C4-2B (cell line): ENCODE measurements at regions not wholly inside any gene's neighbourhood (a gene's known extent, or its start where the extent isn't known, plus 50 kb on each side); places are given as distances from the start of the nearest gene placed in this dataset.

Experiments used
- H3K27ac ChIP-seq: fragments of 450-650 bp; 2 replicates; pipeline ENCODE4 v1.5.1; 2017
- CTCF ChIP-seq: fragments of 450-650 bp; conservative IDR thresholded peaks from 2 replicates; pipeline ENCODE4 v1.5.1; 2017; ENCODE audit warnings: mild to moderate bottlenecking
- ZFX ChIP-seq: fragments of 450-650 bp; IDR thresholded peaks from 2 replicates; pipeline ENCODE4 v1.6.1; 2017

GRCh38 chr6:11413117-11413687 is 124.3 kb upstream of the TMEM170B start:
- TF ChIP-seq ZFX: no peak
- peak; percentile 23 for TF ChIP-seq CTCF
- no peak overlapping the region for H3K27ac ChIP-seq

DNA sequence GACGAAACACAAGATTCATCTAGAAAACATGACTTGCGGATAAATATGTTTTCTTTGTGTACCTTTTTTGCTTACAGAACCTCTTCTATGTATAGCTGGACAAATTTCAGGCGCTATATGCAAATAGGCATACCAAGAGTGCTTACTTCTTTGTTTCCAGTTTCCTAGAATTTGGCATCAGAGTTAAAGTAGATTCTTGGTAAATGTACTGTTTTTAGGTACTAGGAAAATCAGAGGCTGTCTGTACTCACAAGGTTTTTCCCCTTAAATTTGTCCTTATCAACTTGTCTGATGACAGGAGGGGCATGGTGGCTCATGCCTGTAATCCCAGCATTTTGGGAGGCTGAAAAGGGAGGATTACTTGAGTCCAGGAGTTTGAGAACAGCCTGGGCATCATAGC is 124.9 kb upstream of the TMEM170B start:
- H3K27ac ChIP-seq: no peak overlapping the region
- TF ChIP-seq CTCF (no peak), ZFX (no peak)

GRCh38 chr6:11412011-11412424 is 125.5 kb upstream of the TMEM170B start:
- no peak overlapping the region for H3K27ac ChIP-seq
- TF ChIP-seq ZFX: no peak
- TF ChIP-seq CTCF: no peak

GRCh38 chr6:11411593-11411992 is 126.0 kb upstream of the TMEM170B start:
- peak overlapping the region; percentile 4; the same call in 1 of the 2 replicates for H3K27ac ChIP-seq
- no peak for TF ChIP-seq CTCF
- TF ChIP-seq ZFX: no peak

GRCh38 chr6:11410539-11411307 is 126.8 kb upstream of the TMEM170B start:
- no peak for TF ChIP-seq ZFX
- no peak for TF ChIP-seq CTCF

DNA sequence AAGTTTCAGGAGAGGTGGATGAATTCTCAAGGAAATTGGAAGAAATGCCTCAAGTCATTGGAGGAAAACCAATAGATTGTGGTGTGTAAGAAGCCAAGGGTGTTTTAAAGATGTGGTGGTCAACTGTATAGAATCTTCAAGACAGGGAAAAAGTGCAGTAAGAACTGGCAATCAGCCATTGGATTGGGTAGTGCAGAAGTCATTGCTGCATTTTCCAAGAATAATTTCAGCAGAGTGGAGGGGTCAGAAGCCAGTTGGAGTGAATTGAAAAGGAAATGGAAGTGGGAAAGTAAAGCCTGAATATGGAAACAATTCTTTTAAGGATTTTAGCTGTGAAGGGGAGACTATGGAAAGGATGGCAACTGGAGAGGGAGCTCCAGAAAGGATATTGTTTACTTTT is 128.2 kb upstream of the TMEM170B start:
- no peak for TF ChIP-seq CTCF
- no peak for TF ChIP-seq ZFX
- no peak overlapping the region for H3K27ac ChIP-seq

More at GRCh38 chr6:11410539-11411307, 126.8 kb upstream of the TMEM170B start:
- peak overlapping the region; percentile 4; the same call in 1 of the 2 replicates for H3K27ac ChIP-seq

GRCh38 chr6:11407414-11407813 is 130.1 kb upstream of the TMEM170B start:
- TF ChIP-seq ZFX (no peak), CTCF (no peak)
- no peak overlapping the region for H3K27ac ChIP-seq
